Gastrocnemius medialis (tissue), 4 donors: ENCODE measurements at regions not wholly inside any gene's neighbourhood (a gene's known extent, or its start where the extent isn't known, plus 50 kb on each side); places are given as distances from the start of the nearest gene placed in this dataset.

Source experiments
- ATAC-seq, 2 donors: fragments of 150-250 bp; one replicate each; pipeline ENCODE4 v1.9.1; 2016
- DNase-seq, 2 donors: peaks; one replicate each; pipeline ENCODE4 v3.0.0-alpha.2; 2019
- H3K27ac ChIP-seq, 4 donors: fragments of 200-600 bp; sonication (generic); 1 replicate in 1 of 4; 2 replicates in 3 of 4; pipeline ENCODE4 v1.5.1; 2016 to 2018; ENCODE audit warnings: mild to moderate bottlenecking in 2 of 4, moderate library complexity in 1 of 4
- H3K27me3 ChIP-seq, 3 donors: fragments of 200-600 bp; sonication (generic) in 2 of 3; 1 replicate in 1 of 3; 2 replicates in 2 of 3; pipeline versions ENCODE4 v1.5.1 to v1.6.0; 2016 to 2019; ENCODE audit warnings: mild to moderate bottlenecking in 1 of 3, moderate library complexity in 1 of 3
- H3K36me3 ChIP-seq, 2 donors: fragments of 200-600 bp; sonication (generic) in 1 of 2; one replicate each; pipeline ENCODE4 v1.5.1; 2017 to 2018
- H3K4me1 ChIP-seq, 2 donors: fragments of 200-600 bp; sonication (generic) in 1 of 2; one replicate each; pipeline ENCODE4 v1.5.1; 2016 to 2017; ENCODE audit warnings: mild to moderate bottlenecking in 2 of 2
- H3K4me3 ChIP-seq, 4 donors: fragments of 200-600 bp; sonication (generic) in 3 of 4; 1 replicate in 1 of 4; 2 replicates in 3 of 4; pipeline ENCODE4 v1.5.1; 2016 to 2019; ENCODE audit warnings: mild to moderate bottlenecking in 2 of 4
- H3K9me3 ChIP-seq, 3 donors: fragments of 200-600 bp; sonication (generic) in 2 of 3; 1 replicate in 1 of 3; 2 replicates in 2 of 3; pipeline ENCODE4 v1.5.1; 2016 to 2019
- CTCF ChIP-seq, 5 experiments: fragments of 450-650 bp in 3 of 5; fragments of 200-600 bp in 2 of 5; sonication (generic) in 2 of 5; IDR thresholded peaks in 4 of 5; conservative IDR thresholded peaks in 1 of 5; 1 replicate in 4 of 5; 2 replicates in 1 of 5; pipeline ENCODE4 v1.5.1; 2016 to 2019; ENCODE audit warnings: antibody characterized with exemption in 5 of 5, mild to moderate bottlenecking in 3 of 5, moderate library complexity in 3 of 5
- POLR2A ChIP-seq, 2 donors: fragments of 450-650 bp; IDR thresholded peaks; one replicate each; pipeline ENCODE4 v1.6.1; 2017; ENCODE audit warnings: antibody characterized with exemption in 2 of 2, mild to moderate bottlenecking in 2 of 2, moderate library complexity in 2 of 2
- in situ Hi-C, 4 donors: fragments of 200-750 bp; cut with MboI; loops; one replicate each; pipeline versions ENCODE4 v1.15.0 to v1.8.0; 2017; ENCODE audit warnings: low sequenced_read_pairs in 4 of 4
- intact Hi-C: fragments of 100-400 bp; cut with DNase I; formaldehyde crosslinking; loops from one replicate; pipeline ENCODE4 v1.15.1; 2023; ENCODE audit warnings: low total_unique reads

- in situ Hi-C loops (no loop called here), intact Hi-C loops (no loop called here)
- Histone ChIP-seq H3K27ac (no peak overlapping the region), H3K27me3 (no peaks in the 10 kb centered on the region), H3K4me1 (no peaks in the 10 kb centered on the region), H3K4me3 (no peak overlapping the region), H3K9me3 (no peaks in the 10 kb centered on the region), H3K36me3 (no peaks in the 10 kb centered on the region)
- no peak for DNase-seq
- ATAC-seq, result no peak
- TF ChIP-seq POLR2A (IDR thresholded peaks at IDR 0.05) (no peak), CTCF (IDR thresholded peaks at IDR 0.05 in 4 of 5, conservative IDR thresholded peaks at IDR 0.05 in 1 of 5) (no peak)
Observed at GRCh38 chr3:162641907-162642306, 1145.3 kb downstream of the OTOL1 start.

GRCh38 chr3:162643245-162643644, 1146.6 kb downstream of the OTOL1 start:
- TF ChIP-seq CTCF (IDR thresholded peaks at IDR 0.05 in 4 of 5, conservative IDR thresholded peaks at IDR 0.05 in 1 of 5), result no peak
- TF ChIP-seq POLR2A (IDR thresholded peaks at IDR 0.05), result no peak
- Histone ChIP-seq H3K9me3 (no peaks in the 10 kb centered on the region), H3K27me3 (no peaks in the 10 kb centered on the region), H3K27ac (no peak overlapping the region), H3K4me3 (no peak overlapping the region), H3K36me3 (no peaks in the 10 kb centered on the region), H3K4me1 (no peaks in the 10 kb centered on the region)
- in situ Hi-C loops, result no loop called here
- intact Hi-C loops, result no loop called here
- ATAC-seq, result no peak
- DNase-seq, result no peak

- no peak overlapping the region for H3K27ac ChIP-seq
- DNase-seq, result no peak
- intact Hi-C loops, result no loop called here
- no peaks in the 10 kb centered on the region for H3K4me1 ChIP-seq
- no peaks in the 10 kb centered on the region for H3K36me3 ChIP-seq
- no peaks in the 10 kb centered on the region for H3K9me3 ChIP-seq
- ATAC-seq, result no peak
- in situ Hi-C loops, result no loop called here
- no peaks in the 10 kb centered on the region for H3K27me3 ChIP-seq
- no peak overlapping the region for H3K4me3 ChIP-seq
- TF ChIP-seq POLR2A (IDR thresholded peaks at IDR 0.05) (no peak), CTCF (IDR thresholded peaks at IDR 0.05 in 4 of 5, conservative IDR thresholded peaks at IDR 0.05 in 1 of 5) (no peak)
Observed at GRCh38 chr3:162647321-162647720, 1150.7 kb downstream of the OTOL1 start.

DNA sequence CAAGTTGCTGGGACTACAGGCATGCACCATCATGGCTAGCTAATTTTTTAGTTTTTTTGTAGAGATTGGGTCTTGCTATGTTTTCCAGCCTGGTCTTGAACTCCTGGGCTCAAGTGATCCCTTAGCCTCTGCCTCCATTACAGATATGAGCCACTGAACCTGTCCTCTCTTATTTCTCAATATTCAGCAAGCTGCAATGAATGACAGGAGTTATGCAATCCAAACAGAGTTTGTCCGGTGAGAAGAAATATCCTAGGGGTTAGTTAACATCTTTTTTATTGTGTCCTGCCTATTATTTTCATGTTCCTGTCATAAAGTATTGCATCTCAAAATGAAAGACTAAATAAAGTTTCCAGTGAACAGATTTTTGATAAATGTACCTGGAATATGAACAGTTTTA, 1161.4 kb downstream of the OTOL1 start:
- DNase-seq (no peak), ATAC-seq (no peak)
- H3K4me1 ChIP-seq, result no peaks in the 10 kb centered on the region
- no peaks in the 10 kb centered on the region for H3K9me3 ChIP-seq
- H3K36me3 ChIP-seq, result no peaks in the 10 kb centered on the region
- TF ChIP-seq CTCF (IDR thresholded peaks at IDR 0.05 in 4 of 5, conservative IDR thresholded peaks at IDR 0.05 in 1 of 5) (no peak), POLR2A (IDR thresholded peaks at IDR 0.05) (no peak)
- H3K4me3 ChIP-seq, result no peak overlapping the region
- no peaks in the 10 kb centered on the region for H3K27me3 ChIP-seq
- in situ Hi-C loops, result no loop called here
- intact Hi-C loops, result no loop called here
- H3K27ac ChIP-seq, result no peak overlapping the region

GRCh38 chr3:162665684-162666391, 1169.2 kb downstream of the OTOL1 start:
- Histone ChIP-seq H3K4me1 (no peaks in the 10 kb centered on the region), H3K9me3 (no peaks in the 10 kb centered on the region), H3K27me3 (no peaks in the 10 kb centered on the region), H3K4me3 (no peak overlapping the region), H3K36me3 (no peaks in the 10 kb centered on the region), H3K27ac (no peak overlapping the region)
- ATAC-seq (no peak), DNase-seq (no peak)
- intact Hi-C loops, result no loop called here
- TF ChIP-seq CTCF (IDR thresholded peaks at IDR 0.05 in 4 of 5, conservative IDR thresholded peaks at IDR 0.05 in 1 of 5) (no peak), POLR2A (IDR thresholded peaks at IDR 0.05) (no peak)
- in situ Hi-C loops, result no loop called here
